HFF-Myc (cell line): ENCODE measurements at regions not wholly inside any gene's neighbourhood (a gene's known extent, or its start where the extent isn't known, plus 50 kb on each side); places are given as distances from the start of the nearest gene placed in this dataset.

ENCODE experiments used
- DNase-seq: peaks from one replicate; pipeline ENCODE4 v3.0.0-alpha.2; 2011; ENCODE audit warnings: low read depth; ENCODE audit errors: extremely low read depth
- H3K4me3 ChIP-seq: replicated peaks from 2 replicates; pipeline ENCODE4 v1.5.1; 2011; ENCODE audit warnings: low read depth, mild to moderate bottlenecking, control low read depth, low read length
- CTCF ChIP-seq: IDR thresholded peaks from 2 replicates; pipeline ENCODE4 v1.5.1; 2012; ENCODE audit warnings: mild to moderate bottlenecking, low read depth, low read length, control low read depth; ENCODE audit errors: missing control alignments

DNA sequence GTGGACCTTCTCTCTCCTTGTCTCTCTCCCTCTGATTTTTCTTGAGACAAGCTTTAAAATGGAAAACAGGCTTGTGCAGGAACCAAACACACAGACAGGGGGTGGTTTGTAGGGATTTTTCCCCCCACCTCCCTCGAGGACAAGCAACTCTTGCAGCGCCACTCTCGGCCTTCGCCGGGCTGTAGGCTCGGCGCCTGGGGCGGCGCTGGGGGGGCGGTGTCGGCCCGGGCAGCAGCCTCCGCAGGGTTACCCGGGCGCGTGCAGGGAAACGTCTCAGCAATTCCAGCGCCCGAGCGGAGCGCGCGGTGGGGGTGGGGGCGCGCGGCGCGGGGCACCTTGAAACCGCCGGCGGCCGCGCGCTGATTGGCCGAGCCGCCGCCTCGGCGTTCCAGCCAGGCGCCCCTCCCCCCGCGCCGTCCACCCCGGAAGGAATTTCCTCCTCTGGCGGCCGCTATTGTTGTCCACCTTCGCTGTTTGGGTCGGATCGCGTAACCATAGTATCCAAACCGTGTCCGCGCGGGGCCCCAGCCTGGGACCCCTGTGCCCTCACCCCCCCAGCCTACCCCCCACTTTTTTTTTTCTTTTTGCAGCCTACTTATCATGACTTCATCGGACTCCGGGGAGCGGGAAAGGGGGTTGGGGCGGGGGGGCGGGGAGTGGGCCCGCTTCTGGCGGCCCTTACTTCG is 59.8 kb upstream of the ACOT11 start:
- no peak for TF ChIP-seq CTCF
- DNase-seq = peak; percentile 52

DNA sequence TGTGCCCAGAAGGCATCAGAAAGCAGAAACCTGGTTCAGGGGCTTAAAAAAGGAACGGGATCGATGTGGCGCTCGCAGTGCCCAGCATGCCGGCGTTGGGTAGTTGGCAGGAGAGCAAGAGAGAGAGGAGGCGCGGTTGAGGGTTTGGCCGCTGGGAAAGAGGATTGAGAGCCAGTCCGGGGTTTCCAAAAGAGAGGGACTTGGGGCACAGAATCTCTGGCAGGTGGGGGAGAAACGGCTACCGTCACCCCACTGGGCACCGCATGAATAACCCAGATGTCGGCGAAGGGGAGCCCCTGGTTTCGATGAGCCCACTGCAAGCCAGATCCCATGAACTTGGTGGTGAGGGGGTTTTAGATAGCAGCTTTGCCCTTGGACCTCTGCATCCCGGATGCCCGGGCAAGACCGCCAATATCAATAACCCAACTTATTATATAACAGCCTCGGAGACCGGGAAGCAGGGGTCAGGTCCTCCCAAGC is 60.4 kb upstream of the ACOT11 start:
- no peak for DNase-seq

More for the DNA sequence above, 59.8 kb upstream of the ACOT11 start:
- H3K4me3 ChIP-seq = peak overlapping the region; percentile 48

DNA sequence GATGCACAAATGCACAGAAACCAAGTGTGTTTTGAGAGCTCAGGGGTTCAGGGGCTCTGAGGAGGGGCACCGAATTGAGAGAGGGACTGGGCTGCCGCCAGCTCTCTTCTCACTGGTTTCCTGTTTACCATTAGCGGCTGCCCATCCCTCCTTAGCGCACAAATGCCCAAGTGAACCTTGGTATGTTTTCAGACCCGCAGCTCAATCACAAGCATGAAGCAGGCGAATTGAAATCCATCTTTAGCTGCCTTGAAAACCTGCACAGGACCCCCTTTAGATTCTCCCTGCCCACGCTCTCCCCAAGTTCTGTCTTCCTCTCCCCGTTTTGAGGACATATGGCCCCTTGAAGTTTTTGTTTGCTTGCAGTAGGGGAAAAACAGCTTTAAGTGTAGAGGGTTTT is 61.1 kb upstream of the ACOT11 start:
- no peak overlapping the region for H3K4me3 ChIP-seq
- DNase-seq = no peak
- TF ChIP-seq CTCF = no peak

More for the DNA sequence above, 60.4 kb upstream of the ACOT11 start:
- peak overlapping the region; percentile 31 for H3K4me3 ChIP-seq
- no peak for TF ChIP-seq CTCF

DNA sequence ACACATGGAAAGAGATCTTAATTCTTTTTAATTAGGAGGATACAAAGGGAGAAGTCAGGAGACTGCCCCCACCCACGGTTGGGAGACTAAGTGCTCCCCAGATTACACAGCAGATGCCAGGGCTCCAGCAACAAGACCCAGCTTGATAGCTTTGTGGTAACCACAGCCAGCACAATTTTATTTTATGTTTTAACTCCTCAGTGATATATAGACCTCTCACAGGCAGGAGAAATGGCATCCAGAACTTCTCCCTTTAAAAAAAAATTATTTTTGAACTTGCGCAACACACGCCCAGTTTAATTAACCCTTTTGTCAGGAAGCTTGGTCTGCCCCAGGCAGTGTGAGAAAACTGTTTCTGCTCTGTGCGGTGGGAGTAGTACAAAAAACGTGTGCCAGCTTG is 62.6 kb upstream of the ACOT11 start:
- no peak for DNase-seq
- H3K4me3 ChIP-seq = no peak overlapping the region
- TF ChIP-seq CTCF = no peak

DNA sequence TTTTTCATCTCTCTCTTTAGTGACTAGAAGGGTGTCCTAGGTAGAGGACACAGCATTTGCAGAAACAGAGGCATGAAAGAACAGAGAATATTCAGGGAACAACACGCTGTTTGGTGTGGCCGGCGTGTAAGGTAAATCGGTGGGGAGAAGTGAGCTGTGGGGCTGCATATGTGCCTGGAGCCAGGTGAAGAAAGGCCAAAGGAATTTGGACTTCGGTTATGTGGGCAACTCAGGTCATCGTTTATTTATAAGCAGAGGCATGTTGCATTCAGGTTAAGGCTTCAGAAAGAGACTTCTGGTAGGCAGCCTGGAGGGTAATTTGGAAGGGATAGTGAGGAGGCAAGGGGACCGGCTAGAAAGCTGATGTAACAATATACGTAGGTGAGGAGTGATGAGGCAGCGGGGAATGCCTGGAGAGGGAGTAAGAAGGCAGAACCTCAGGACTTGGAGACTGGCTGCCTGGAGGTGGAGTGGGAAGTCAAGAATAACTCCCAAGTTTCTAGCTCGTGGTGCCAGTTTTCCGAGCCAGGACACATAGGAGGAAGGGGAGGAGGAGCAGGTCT is 64.1 kb upstream of the ACOT11 start:
- H3K4me3 ChIP-seq = no peak overlapping the region
- TF ChIP-seq CTCF = no peak
- DNase-seq = no peak

DNA sequence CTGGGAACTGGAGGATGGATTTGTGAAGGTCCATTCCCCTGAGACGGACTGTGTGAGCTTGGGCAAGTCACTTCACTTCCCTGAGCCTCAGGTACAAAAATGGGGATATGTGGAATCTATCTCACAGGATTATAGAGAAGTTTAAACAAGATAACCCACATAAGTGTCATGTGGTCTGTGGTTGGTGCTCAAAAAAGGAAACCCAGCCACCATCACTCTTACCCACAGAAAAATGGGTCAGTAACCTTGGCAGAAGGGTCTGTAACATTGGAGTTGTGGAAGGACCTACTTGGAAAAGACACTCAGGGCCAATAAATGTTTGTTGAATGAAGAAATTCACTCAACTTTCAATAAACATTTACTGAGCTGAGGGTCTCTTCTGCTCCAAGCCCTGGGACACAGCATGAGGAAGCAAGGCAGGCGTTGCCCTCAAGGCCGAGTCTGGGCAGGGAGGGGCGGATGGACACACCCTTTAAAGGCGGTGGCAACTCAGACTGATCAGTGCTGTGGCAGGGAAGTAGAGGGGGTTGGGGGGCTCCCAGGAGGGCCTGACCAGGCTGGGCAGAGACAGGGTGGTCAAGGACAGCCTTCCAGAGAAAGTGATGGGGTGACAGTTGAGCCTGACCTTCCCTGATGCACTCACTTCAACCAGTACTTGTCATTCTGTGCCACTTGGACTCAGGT is 66.7 kb upstream of the ACOT11 start:
- no peak for DNase-seq
- no peak overlapping the region for H3K4me3 ChIP-seq
- no peak for TF ChIP-seq CTCF

DNA sequence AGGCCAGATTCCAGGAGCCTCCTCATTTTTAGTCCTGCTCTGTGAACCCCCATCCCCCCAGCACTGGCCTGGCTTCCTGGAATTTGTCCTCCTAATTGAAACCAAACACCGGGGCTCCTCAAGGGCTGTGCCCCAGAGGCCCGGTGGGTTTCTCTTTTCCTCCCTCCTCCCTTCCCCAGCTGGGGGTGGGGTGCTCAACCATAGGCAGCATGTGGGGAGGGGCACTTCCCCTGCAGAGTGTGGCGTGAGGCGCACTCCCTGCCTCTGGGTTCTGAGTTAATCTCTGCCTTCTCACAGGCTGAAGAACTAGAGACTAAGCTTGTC is 67.5 kb upstream of the ACOT11 start:
- DNase-seq = no peak
- H3K4me3 ChIP-seq = no peak overlapping the region
- TF ChIP-seq CTCF = no peak
